ENCODE measurements at regions not wholly inside any gene's neighbourhood (a gene's known extent, or its start where the extent isn't known, plus 50 kb on each side); places are given as distances from the start of the nearest gene placed in this dataset.

DNA sequence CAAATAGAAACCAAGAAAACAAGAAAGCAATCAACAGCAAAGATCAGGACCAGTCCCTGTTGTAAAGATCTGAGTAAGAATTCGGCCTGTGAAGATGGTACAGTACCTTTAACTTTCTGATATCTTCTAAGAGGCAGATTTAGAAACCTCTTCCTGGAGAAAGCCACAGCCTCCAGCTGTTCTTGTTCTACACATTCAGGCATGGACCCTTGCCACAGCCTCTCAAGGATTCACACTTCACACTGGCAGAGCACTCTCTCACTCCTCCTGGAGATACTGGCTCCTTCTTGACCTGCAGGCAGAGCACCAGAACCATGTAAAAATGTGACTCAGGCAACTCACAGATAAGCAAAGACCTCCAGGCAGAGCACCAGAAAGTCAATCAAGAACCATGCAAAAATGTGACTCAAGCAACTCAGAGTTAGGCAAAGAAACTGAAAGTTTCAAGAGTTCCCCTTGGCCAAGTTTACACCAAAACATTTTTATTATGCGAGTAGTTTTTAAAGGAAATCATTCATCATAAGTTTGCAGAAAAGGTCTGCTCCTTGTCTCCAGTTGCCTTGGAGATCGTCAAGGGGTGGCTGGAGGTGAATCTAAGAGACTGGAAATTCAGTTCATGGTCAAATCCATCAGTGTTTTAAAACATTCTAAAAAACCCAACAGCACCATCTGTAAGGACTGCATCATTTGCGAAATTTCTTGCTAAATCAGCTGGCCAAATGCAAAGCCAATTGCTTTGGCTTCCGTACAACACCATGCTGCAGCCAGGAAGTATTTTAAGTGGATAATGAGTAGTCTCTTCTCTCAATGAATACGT is 119.3 kb upstream of the MDM1 start:
- no peak for DNase-seq (ENCODE audit: low read depth)

DNA sequence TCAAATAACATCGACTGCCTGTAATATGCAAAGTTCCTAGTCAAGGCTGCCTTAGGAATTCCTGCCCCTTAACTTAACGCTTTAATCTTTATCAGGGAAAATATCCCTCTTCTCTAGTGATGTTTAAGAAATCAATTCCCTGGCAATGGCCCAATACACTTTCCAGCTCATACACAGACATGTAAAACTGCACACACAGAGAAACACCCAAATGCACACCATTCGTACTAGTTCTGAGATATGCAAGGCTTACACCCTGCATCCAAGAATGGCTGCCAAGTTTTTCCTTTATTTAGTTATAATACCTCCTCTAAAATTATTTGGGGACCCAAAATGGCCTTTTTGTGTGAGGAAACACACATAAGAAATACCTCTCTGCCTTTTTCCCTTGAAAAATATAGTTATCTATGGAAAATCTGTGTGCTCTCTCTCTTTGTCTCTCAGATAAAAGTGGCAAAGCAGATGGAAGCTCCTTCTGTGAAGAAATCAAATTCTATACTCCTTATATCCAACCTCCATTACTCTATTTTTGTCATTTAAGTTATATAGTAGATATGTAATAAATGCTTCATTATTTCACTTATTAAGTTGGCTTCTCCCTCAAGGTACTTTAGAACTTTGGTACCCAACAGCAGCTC is 120.0 kb upstream of the MDM1 start:
- no peak for DNase-seq (ENCODE audit: low read depth)

DNA sequence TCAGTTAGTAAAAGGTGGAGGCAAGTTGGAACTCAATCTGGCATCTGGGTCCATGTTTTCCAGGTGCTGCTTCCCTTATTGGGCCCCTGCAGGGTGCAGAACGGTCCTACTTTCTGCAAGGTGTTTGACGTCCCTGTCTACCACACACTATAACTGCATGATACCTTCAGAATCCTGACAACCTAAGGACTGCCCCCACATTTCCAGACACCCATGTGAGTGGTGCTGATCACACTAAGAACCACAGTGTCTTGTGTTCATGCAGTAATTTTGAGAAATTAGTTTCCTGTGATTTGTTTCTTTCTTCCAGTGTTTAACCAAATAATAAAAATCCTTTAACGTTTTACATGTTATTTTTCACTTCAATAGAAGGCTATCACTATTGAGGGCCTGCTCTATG is 121.1 kb upstream of the MDM1 start:
- DNase-seq (ENCODE audit: low read depth) = no peak

DNA sequence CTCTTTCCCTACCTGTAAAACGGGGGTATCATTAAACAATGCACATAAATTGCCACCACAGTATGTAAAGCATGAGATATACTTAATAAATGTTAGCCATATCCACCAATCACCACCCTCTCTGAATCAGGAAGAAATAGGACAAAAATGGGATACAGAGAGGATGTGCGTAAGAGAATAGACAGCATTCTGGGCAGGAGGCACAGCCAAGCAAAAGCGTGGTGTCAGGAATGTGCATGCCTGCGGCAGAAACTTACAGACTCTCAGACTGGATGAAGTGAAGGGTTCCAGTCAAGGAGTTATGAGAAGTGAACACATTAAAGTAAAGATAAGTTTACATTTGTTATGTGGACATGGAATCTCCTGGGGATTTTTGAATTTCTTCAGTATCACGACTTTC is 121.7 kb upstream of the MDM1 start:
- no peak for DNase-seq (ENCODE audit: low read depth)

DNA sequence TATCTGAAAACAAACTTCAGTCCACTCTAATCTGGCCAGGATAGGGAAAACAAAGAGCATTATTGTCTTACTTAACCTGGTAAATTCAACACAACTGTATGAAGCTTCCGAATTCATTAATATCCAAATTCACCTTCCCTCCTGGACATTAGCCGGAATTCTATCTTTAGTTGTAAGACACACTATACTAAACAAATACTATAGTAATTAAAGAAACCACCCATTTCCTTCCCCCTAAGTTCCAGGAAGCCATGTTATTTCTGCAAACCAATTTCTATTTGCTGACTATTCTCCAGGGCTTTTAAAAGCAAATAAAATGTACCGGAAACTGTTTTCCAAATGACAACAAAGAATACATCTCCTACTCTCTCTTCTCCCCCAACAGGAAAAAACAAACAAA is 122.7 kb upstream of the MDM1 start:
- no peak for DNase-seq (ENCODE audit: low read depth)

DNA sequence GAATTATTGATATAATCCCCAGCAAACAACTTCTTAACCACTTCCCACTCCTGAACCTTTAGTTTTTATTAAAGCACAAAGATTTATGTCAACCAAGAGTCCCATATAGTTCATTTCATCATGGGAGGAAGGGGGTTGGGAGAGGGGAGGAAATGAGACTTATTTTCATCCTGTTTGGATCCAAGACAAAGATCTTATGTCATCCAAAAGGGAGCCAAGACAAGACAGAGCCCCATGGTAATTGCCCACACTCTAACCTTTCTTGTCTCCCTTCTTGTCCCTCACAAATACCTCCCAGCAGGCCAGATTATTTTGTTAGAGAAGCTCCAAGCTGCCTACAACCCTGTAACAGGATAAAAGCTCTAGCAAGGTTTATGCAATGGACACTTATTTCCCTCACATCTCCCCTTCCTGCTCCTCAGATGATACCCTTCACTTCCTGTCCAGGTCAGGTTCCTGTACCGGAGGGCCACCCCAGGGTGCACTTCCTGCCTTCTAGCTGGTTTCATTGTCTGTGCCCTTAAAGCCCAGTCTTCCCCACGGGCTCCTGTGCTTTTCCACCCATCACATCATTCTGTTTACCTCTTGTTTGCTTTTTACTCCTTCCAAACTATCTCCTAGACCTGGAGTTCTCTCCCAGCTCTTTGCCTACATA is 123.7 kb upstream of the MDM1 start:
- no peak for DNase-seq (ENCODE audit: low read depth)

DNA sequence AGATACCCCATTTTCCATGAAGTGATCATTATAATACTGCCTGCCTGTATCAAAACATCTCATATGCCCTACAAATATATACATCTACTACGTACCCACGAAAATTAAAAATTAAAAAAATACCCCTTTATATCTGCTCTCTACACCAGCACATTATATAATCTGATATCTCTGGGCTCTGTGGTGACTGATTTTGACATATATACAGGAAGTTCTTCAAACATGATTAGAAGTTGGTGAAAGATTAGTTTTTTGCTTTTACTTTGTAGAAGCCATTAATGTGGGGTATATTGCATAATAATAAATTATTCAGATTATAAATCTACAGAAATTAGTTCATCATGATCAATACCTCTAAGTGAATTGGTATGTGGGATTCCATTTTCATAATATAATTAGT is 126.7 kb upstream of the MDM1 start:
- DNase-seq (ENCODE audit: low read depth) = no peak

DNA sequence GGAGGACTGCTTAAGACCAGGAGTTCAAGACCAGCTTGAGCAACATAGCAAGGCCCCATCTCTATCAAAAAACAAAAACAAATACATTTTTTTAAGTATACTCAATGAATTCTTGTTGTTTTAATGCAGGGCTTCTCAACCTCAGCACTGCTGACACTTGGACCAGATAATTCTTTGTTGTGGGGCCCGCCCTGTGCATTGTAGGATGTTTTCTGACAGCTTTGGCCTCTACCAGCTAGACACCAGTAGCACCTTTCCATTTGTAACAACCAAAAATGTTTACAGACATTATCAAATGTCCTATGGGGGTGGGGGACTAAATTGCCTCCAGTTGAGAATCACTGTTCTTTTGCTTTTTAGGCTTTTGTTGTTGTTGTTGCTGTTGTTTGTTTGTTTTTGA is 128.1 kb upstream of the MDM1 start:
- no peak for DNase-seq (ENCODE audit: low read depth)

DNA sequence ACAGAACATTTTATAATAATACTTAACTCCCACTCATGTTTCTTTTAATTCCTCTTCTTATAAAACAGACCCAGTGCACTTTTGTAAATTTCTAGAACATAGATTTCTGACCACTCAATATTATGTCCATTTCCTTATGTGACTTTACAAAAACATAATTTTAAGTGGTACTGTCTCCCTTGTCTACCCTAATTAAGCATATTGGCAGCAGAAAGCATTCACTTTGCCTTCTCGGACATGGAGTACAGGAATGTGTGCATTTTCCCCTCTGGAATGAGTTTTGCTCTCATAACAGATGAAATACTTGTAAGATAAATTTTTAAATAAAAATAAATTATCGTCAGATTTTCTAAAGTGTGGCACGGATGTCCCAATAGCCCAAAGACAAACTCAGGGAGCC is 129.5 kb upstream of the MDM1 start:
- DNase-seq (ENCODE audit: low read depth) = no peak

DNA sequence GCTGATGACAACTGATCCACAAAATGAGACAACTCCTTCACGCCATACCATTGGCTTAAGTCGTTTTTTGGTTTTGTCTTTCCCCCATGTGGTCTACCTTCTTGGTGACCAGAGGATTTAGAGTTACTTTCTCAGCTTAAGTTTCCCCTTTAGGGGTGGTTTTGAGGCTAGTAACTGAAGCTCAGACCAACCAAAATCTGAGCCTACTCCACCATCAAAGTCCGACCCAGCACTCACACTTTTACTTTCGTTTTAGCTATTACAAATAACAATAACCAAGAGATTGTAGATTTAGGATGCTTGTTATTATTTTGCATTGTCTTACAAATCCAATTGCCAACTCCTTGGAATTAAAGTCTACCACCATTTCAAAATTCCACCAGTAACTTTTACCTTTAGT is 130.6 kb upstream of the MDM1 start:
- DNase-seq (ENCODE audit: low read depth) = no peak

DNA sequence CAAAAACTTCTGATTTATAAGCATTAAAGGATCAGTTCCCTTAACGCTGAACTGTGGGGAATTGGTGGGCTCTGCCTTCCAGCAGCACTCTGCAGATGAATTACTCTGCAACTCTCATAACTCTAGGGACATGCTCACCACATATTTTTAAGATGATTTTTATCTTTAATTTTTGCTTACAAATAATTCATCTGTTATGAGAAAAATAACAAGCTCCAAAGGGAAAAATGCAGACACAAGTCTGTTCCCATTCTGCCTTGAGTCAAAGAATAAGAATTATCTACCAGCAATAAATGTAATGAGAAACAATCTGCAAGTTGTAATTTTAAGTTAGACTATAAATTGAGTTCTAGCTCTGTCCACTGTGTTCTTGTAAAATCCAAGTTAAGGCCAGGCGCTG is 133.1 kb upstream of the MDM1 start:
- no peak for DNase-seq (ENCODE audit: low read depth)

DNA sequence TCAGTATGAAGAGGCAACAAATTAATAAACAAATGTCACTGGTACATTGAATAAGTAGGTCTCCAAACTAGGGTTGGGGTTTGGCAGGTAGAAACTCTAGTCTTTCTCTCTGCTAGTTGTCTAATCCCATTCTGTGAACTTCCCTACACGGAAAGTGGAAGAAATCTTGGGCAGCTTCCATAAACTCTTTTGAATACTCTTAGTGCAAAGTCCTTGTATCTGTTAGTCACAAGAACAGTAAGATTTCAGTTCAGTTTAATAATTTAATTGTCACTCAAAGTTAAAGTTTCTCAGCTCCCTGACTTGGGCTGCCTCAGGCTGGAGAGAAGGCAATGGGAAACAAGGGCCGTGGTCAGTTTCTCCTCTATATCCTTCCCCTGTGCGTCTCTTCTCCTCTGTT is 135.4 kb upstream of the MDM1 start:
- no peak for DNase-seq (ENCODE audit: low read depth)

DNA sequence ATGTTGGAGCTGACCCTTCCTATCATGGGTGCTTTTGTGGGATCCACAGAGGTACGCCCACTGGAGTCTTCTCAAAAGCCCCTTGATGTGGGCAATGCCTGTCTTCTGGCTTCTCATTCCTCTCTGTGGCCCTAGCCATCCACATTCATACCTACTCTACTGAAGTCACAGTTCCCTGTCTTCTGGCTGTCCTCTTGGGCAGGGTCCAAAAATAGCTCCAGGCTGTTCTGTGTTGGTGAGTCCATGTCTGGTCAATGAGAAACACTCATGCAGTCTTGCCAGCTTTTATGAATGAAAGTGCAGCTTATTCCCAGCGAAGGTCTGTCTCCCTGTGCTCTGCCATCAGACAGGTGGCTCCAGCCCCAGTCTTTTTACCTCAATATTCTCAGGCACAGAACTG is 135.9 kb upstream of the MDM1 start:
- DNase-seq (ENCODE audit: low read depth) = no peak

DNA sequence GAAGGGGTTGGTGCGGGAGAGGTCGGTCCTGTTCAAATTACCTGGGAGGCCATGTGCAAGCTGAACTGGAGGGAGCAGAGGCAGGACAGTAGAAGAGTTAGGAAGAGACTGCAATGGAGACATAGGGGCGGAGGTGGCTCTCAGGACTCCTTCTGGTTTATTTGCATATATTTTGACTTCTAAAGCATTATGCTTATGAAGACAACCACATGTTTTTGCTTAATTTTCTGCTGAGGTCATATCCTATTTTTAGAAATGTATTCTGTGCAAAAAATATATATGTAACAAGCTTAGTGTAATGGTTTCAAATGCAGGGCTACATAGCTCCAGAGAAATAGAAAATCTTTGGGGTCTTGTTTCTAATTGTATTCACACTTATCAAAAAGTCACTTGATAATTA is 137.0 kb upstream of the MDM1 start:
- DNase-seq (ENCODE audit: low read depth) = no peak

DNA sequence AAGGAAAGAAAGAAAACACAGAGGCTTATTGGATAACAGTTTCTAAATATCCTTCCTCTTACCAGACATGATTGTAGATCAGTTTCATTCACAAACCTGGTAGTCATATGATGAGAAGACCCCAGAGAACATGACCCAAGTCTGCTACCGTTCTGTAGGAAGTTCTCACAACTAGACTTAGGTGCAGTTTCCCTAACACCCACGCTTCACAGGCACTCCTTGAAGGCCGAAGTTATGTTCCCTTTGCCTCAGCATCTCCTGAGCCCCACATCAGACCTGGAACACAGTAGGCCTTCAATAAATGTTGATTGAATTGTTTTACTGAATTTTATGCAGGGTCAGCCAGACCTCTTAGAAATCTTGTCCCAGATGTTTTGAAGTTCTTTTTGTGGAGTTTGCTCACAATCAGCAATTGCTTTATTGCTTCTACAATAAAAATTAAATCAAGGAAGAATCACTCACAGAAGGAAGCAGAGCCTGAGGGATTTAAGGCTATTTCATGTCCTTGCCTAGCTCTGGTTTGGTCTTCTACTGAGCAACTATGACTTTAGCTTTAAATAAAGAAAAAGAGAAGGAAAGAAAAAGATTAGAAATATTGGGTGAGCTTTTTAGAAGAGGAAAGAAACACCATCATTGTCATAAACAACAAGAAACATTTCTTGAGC is 138.6 kb upstream of the MDM1 start:
- no peak for DNase-seq (ENCODE audit: low read depth)

DNA sequence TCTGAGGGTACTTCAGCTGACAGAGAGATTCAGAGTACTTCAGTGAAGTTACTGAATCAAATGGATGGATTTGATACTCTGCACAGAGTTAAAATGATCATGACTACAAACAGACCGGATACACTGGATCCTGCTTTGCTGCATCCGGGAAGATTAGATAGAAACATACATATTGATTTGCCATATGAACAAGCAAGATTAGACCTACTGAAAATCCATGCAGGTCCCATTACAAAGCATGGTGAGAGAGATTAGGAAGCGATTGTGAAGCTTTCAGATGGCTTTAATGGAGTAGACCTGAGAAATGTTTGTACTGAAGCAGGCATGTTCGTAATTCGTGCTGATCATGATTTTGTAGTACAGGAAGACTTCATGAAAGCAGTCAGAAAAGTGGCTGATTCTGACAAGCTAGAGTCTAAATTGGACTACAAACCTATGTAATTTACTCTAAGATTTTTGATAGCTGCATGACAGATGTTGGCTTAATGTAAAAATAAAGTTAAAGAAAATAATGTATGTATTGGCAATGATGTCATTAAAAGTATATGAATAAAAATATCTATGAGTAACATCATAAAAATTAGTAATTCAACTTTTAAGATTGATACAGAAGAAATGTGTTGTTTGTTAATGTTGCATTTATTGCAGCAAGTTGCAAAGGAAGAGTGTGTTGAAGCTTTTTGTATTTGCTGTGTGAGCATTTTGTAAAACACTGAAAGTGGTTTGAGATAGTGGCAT is 136.1 kb upstream of the RAP1B start:
- DNase-seq (ENCODE audit: low read depth) = no peak

DNA sequence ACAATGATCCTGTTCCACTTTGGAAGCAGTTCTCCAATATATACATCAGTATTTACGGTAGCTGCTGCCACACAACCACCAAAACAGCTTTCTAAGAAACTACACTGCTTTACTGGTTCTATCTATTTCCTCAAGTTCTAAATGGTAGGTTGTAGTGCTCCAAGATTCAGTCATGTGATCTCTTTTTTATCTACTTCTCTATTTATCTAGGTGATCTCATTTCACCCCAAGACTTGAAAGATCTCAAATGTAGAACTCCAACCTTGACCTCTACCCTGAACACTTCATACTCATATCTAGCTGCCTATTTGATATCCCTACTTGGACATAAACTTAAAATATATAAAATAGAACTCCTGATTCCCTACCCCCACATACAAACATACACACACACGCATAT is 133.9 kb upstream of the RAP1B start:
- no peak for DNase-seq (ENCODE audit: low read depth)

DNA sequence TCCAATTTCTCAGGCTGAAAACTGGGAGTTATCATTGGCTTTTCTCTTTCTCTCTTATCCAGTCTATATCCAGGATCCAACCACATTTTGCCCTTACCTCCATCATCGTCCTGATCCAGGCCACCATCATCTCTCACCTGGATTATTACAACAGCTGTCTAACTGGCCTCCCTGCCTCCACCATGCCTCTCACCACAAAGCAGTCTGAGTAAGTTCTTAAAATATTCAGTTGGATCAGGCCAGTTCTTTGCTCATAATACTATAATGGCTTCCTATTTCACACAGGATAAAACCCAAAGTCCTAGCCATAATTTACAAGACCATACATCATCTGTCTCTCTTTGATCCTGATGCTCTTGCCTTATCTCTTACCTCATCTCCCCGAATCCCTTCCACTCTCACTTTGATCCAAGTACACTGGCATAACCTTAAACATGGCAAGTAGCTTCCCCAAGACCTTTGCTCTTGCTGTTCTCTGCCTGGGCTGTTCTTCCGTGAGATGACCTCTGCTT is 133.4 kb upstream of the RAP1B start:
- DNase-seq (ENCODE audit: low read depth) = no peak

DNA sequence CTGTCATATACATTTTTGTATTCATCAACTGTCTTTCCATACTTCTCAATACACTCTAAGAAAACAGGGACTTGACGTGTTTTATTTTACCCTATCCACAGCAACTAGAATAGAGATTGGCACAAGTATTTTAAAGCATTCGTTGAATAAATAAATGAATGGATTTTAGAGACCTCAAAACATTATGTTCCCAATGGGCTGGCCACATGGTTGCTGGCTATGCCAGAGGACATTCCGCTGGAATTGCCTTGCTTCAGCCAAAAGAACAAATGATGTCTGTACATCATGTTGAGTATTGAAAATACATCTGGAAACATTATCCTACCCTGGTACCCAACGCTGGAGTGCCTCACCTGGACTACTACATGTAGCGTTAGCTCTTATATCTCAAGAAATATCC is 132.8 kb upstream of the RAP1B start:
- DNase-seq (ENCODE audit: low read depth) = no peak

DNA sequence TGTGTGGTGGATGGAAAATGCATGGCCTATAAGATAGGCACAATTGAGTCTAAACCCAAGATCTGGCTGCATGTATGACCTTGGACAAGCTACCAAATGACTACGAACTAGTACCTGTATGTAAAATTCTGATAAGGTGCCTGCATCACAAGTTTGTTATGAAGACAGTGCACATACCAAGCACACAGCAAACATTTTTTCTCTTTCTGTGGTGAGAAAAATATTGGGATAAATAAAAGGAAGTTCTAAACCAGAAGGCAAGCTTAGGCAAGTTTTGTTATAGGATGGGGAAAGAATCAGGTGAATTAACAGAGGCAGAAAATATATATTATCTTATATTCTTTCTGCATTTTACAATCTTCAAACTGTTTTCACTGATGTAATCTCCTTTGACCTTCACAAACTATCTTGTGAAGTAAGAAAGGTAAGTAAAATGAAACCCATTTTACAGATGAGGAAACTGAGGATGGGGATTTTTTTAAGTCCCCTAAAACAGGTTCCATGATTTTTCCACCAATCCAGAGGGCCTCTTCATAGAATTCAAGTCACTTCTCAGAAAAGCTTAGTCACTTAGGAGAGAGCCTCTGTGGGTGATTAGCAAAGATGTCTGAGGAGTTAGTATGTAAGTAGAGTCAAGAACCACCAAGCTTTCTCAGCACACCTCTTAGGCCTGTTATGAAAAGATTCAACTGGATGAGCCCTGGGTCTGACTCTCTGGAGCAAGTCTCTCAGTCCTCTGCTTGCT is 132.0 kb upstream of the RAP1B start:
- no peak for DNase-seq (ENCODE audit: low read depth)

DNA sequence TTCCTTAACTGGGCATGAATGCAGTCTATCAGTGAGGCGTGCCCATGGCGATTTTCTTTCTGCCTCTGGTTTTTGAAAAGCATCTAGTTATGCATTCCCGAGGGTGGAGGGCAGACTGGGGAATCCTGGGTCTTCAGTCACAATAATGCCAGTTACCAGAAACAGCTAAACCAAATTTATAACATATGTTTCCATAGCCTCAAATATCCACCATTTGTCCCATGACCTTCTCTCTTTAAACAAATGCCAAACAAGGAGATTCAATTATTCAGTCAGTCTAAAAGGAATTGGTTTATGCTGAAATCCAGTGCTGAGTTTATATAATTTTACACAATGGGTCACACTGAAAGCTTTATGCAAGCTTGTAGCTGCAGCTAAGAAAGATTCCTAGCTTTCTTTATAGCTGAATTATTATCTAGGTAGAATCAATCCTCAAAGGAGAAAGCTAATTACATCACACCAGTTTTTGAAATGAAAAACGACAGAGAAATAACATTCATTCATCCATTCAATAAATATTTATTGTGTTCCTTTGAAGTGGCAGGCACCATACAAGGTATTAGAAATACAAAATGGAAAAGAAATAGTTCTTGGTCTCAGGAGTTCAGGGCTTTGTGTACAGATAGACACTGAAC is 131.3 kb upstream of the RAP1B start:
- DNase-seq (ENCODE audit: low read depth) = no peak
